ENCODE measurements at regions not wholly inside any gene's neighbourhood (a gene's known extent, or its start where the extent isn't known, plus 50 kb on each side); places are given as distances from the start of the nearest gene placed in this dataset.

GRCh38 chr4:45985038-45985437 lies 138.8 kb downstream of the GABRG1 start:
- TF ChIP-seq MYC (IDR thresholded peaks at IDR 0.05; ENCODE audit: low read depth, low read length) (no peak), POLR2A (IDR thresholded peaks at IDR 0.05; ENCODE audit: extremely low read depth, insufficient read length) (no peak)
- TF ChIP-seq, protein P1, sequence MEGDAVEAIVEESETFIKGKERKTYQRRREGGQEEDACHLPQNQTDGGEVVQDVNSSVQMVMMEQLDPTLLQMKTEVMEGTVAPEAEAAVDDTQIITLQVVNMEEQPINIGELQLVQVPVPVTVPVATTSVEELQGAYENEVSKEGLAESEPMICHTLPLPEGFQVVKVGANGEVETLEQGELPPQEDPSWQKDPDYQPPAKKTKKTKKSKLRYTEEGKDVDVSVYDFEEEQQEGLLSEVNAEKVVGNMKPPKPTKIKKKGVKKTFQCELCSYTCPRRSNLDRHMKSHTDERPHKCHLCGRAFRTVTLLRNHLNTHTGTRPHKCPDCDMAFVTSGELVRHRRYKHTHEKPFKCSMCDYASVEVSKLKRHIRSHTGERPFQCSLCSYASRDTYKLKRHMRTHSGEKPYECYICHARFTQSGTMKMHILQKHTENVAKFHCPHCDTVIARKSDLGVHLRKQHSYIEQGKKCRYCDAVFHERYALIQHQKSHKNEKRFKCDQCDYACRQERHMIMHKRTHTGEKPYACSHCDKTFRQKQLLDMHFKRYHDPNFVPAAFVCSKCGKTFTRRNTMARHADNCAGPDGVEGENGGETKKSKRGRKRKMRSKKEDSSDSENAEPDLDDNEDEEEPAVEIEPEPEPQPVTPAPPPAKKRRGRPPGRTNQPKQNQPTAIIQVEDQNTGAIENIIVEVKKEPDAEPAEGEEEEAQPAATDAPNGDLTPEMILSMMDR (IDR thresholded peaks at IDR 0.05; ENCODE audit: low read depth, low read length): no peak
- TF ChIP-seq, protein P2, sequence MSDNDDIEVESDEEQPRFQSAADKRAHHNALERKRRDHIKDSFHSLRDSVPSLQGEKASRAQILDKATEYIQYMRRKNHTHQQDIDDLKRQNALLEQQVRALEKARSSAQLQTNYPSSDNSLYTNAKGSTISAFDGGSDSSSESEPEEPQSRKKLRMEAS (IDR thresholded peaks at IDR 0.05; ENCODE audit: low read depth, low read length): no peak
- no peak overlapping the region for H3K4me3 ChIP-seq (ENCODE audit: low read depth, low read length)
- no peak for DNase-seq (ENCODE audit: low read depth)

- no peak for TF ChIP-seq MYC (IDR thresholded peaks at IDR 0.05; ENCODE audit: low read depth, low read length)
- TF ChIP-seq, protein P2 (IDR thresholded peaks at IDR 0.05; ENCODE audit: low read depth, low read length): no peak
- TF ChIP-seq POLR2A (IDR thresholded peaks at IDR 0.05; ENCODE audit: extremely low read depth, insufficient read length): no peak
- TF ChIP-seq, protein P1 (IDR thresholded peaks at IDR 0.05; ENCODE audit: low read depth, low read length): no peak
- no peak for DNase-seq (ENCODE audit: low read depth)
- H3K4me3 ChIP-seq (ENCODE audit: low read depth, low read length): no peak overlapping the region
Measured at GRCh38 chr4:45971108-45971507, 152.7 kb downstream of the GABRG1 start.

DNA sequence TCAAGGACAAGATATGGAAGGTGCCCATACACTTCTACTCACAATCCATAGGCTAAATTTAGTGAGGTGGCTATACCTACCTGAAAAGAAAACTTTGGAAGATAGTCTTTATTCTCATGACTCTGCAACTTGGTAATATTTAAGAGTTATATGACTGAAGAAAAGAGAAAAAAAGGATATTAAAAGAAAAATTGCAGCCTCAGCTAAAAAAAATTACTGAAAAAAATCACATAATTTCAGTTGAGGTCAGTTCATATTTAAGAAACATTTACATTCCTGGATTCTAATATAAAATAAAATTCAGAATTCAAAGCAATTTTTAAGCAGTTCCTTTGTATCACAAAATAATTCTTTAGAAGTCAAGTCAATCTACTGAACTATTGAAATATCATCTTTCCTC lies 166.5 kb downstream of the GABRG1 start:
- no peak for DNase-seq (ENCODE audit: low read depth)
- no peak overlapping the region for H3K4me3 ChIP-seq (ENCODE audit: low read depth, low read length)
- TF ChIP-seq MYC (IDR thresholded peaks at IDR 0.05; ENCODE audit: low read depth, low read length) (no peak), POLR2A (IDR thresholded peaks at IDR 0.05; ENCODE audit: extremely low read depth, insufficient read length) (no peak)
- TF ChIP-seq, protein P2 (IDR thresholded peaks at IDR 0.05; ENCODE audit: low read depth, low read length): no peak
- TF ChIP-seq, protein P1 (IDR thresholded peaks at IDR 0.05; ENCODE audit: low read depth, low read length): no peak

GRCh38 chr4:45954276-45954675 lies 169.6 kb downstream of the GABRG1 start:
- TF ChIP-seq MYC (IDR thresholded peaks at IDR 0.05; ENCODE audit: low read depth, low read length): no peak
- TF ChIP-seq, protein P1 (IDR thresholded peaks at IDR 0.05; ENCODE audit: low read depth, low read length): no peak
- TF ChIP-seq, protein P2 (IDR thresholded peaks at IDR 0.05; ENCODE audit: low read depth, low read length): no peak
- TF ChIP-seq POLR2A (IDR thresholded peaks at IDR 0.05; ENCODE audit: extremely low read depth, insufficient read length): no peak
- no peak for DNase-seq (ENCODE audit: low read depth)

GRCh38 chr4:45951153-45951552 lies 172.7 kb downstream of the GABRG1 start:
- TF ChIP-seq MYC (IDR thresholded peaks at IDR 0.05; ENCODE audit: low read depth, low read length): no peak
- TF ChIP-seq, protein P2 (IDR thresholded peaks at IDR 0.05; ENCODE audit: low read depth, low read length): no peak
- TF ChIP-seq, protein P1 (IDR thresholded peaks at IDR 0.05; ENCODE audit: low read depth, low read length): no peak
- no peak for TF ChIP-seq POLR2A (IDR thresholded peaks at IDR 0.05; ENCODE audit: extremely low read depth, insufficient read length)
- H3K4me3 ChIP-seq (ENCODE audit: low read depth, low read length): no peak overlapping the region
- no peak for DNase-seq (ENCODE audit: low read depth)

More at GRCh38 chr4:45954276-45954675, 169.6 kb downstream of the GABRG1 start:
- no peak overlapping the region for H3K4me3 ChIP-seq (ENCODE audit: low read depth, low read length)

Data from NB4 (cell line).